HG02642 (cell line): ENCODE measurements at regions not wholly inside any gene's neighbourhood (a gene's known extent, or its start where the extent isn't known, plus 50 kb on each side); places are given as distances from the start of the nearest gene placed in this dataset.

Source experiments
- ATAC-seq: cut with Tn5 transposase; IDR thresholded peaks from one replicate; pipeline ENCODE4 v1.9.1; 2021; ENCODE audit warnings: mild to moderate bottlenecking; ENCODE audit not compliant: unreplicated experiment, poor library complexity

DNA sequence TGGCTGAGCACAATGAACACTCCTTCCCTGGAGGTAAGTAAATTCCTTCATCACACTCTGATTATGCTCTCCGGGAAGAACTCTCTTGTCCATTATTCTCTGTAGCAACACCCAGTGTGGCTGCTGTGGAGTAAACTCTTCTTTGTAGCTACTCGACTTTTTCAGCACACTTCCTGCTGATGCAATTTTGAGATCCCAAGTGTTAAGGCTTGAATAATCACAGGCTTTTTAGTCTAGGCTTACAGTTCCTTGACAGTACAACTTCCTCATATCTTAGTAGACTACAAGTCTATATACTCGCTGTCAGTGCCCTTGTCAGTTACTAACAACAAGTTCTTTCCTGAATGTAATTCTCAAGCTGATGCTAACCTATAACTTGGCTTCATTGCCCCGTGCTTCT lies 301.8 kb upstream of the API5 start:
- no peak for ATAC-seq

DNA sequence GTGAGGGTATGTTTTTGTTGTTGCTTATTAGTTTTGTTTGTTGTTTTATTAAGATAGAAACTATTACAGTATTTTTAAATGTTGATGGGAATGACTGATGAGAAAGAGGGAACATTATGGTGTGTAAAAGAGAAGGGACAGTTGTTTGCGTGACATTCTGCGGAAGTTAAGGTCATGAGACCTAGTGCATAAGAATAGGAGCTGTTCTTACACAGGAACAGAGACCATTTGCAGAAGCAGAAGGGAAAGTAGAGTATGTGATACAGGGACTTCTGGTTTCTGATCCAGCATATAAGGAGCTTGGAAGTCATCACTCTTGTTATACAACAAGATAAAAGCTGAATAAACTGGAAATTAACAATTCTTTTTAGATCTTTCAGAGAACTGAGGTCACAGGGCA lies 299.2 kb upstream of the API5 start:
- no peak for ATAC-seq

GRCh38 chr11:43021466-43021865 lies 290.3 kb upstream of the API5 start:
- ATAC-seq = no peak

DNA sequence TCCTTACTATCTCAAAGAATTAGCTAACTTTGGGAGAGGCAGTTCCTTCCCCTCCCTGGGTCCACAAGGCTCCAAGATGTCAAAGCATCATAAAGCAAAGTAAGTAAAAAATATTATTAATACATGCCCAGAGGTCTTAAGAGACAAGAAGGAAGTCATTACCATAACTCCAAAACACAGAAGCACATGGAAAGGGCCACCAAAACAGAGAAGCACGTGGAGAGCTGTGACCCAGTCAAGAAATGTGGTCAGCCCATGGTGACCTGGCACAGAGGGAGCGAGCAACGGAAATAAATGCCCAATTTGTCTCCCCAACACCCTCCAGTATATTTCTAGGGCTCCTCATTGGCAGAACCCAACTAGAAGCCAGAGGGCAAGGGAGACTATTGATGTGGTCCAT lies 277.5 kb upstream of the API5 start:
- no peak for ATAC-seq

GRCh38 chr11:43035086-43035485 lies 276.7 kb upstream of the API5 start:
- ATAC-seq = no peak

DNA sequence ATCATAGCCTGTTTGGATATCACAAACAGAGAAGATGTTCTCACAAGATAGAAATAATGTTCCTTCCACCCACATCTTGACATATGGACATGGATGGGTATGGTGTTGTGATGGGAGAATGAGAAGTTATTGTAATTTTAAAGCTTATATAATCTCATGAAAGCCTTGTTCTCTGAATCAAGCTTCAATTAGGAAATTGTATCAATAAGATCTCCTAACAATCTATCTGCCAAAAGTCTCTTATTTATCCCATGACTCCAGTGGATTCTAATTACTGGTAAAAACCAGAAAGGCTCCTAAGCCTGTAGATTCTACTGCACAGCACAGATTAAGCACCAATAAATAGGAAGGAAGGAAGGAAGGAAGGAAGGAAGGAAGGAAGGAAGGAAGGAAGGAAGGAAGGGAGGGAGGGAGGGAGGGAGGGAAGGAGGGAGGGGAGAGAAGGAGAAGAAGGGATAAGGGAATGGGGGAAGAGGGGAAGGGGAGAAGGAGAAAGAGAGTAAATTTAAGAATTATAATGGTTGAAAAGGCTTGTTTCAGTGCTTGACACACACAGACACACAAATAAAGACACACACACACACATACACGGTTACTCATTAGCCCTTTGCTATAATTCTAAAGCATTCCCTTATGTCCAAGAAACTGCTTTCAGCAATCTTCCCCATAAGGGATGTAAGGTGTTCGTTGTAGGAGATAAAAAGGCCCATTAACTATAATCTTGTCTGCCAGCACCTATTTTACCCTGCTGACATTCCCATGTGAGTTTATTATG lies 258.0 kb upstream of the API5 start:
- ATAC-seq = no peak

DNA sequence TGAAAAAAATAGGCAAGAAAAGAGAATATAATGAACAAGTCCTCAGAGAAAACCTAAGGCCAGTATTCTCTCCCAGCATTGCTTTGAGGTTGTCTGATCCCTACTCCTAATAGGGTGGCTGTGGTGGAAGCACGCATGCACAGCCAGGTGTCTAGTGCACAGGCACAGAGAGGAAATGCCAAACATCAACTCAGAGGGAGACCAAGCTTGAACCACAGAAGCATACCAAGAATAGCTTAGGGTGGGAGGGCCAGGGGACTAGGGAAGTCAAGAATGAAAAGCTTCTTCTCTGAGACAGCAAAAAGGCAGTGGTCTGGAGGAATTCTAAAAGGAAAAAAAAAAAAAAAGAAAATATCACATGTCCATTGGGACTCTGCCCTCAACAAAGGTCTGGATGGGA lies 244.1 kb upstream of the API5 start:
- no peak for ATAC-seq

DNA sequence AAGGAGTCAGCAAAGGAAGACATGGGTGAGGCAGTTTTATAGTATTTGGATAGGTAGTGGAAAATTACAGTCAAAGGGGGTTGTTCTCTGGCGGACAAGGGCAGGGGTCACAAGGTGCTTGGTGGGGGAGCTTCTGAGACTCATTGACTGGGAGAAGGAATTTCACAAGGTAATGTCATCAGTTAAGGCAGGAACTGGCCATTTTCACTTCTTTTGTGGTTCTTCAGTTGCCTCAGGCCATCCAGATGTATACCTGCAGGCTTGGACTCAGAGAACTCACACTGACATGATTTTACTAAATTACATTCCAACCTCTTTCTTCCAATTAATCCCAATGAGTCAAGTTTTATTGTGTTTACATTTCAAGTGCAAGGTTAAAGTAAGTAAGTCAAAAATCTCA lies 240.5 kb upstream of the API5 start:
- ATAC-seq = no peak

DNA sequence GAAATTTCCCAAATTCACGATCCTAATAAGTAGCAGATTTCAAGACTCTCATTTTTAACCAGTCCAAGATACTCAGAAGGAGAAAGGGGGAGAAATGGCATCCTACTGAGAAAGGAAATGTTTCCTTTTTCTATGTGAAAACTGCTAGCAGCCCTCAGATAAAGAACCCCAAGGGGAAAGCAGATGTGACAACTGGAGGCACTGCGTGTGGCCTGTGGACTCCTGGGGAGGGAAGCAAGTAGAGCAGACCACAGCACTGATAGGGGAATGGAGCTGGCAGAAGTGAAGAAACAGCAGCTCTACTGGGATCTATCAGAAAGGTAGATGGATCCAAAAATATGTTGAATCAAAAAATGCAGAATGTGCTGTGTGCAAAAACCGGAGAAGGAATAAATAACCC lies 239.7 kb upstream of the API5 start:
- no peak for ATAC-seq

DNA sequence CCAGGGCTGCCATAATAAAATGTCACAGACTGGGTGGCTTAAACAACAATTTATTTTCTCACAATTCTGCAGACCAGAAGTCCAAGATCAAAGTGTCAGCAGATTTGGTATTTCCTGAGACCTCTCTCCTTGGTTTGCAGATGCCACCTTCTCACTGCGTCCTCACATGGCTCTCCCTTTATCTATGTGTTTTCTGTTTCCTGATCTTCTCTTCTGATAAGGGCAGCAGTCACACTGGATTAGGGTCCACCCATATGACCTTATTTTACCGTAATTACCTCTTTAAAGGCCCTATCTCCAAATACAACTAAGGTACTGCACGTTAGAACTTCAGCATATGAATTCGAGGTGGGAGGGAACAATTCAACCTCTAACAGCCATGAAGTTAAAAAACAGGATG lies 238.9 kb upstream of the API5 start:
- no peak for ATAC-seq

- ATAC-seq = no peak
Measured at GRCh38 chr11:43074810-43075209, 237.0 kb upstream of the API5 start.

DNA sequence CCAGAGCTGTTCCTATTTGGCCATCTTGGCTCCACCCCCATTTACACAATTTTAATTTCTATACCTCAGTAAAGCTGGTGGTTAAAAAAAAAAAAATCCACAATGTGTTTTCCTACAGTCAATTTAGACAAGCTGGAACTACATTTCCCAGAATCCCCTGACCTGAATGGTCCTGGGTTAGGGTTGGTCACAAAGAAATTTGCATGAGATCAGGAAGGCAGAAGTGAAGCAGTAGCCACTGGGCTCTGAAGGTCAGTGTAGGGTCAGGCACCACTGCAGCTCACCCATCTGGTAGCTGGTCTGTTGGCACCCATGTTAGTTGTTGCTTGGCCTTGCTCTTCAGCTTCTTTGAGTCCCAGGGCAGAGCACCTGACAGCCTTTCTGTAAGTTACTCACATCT lies 210.7 kb upstream of the API5 start:
- ATAC-seq = no peak

GRCh38 chr11:43116071-43116470 lies 195.7 kb upstream of the API5 start:
- no peak for ATAC-seq

GRCh38 chr11:43119275-43119970 lies 192.4 kb upstream of the API5 start:
- ATAC-seq = no peak

- ATAC-seq = no peak
Measured at GRCh38 chr11:43122546-43122945, 189.2 kb upstream of the API5 start.

GRCh38 chr11:43123443-43123842 lies 188.4 kb upstream of the API5 start:
- ATAC-seq = no peak

DNA sequence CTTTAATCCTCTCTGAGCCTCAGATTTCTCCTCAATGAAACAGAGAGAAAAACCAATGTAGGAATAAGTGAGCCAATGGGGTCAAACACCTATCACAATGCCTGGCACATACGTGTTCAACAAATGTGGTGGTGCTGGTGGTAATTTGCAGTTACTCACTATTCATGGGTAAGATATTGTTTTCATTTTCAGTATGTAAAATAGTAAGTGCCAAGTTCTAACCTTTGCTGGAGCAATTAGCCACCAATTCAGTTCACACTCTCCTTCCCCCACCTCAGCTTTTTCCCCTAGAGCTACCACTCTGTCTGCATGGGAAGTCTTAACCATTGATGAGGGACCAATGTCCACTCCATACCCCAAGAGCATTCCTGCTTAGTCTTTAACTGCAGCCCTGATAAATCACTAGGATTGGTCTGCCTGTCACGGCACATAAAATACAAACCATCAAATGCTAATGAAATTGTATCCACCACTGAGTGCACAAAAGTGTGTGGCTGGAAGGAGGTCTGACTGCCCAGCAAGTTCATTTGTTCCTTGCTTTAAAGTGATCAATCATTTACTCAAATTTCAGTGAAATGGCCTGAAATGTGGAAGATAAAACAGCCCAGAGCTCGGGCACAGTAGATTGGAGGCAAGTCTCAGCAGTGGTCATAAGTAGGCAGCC lies 187.4 kb upstream of the API5 start:
- ATAC-seq = no peak

GRCh38 chr11:43129329-43129728 lies 182.5 kb upstream of the API5 start:
- ATAC-seq = no peak

GRCh38 chr11:43130616-43131015 lies 181.2 kb upstream of the API5 start:
- no peak for ATAC-seq

DNA sequence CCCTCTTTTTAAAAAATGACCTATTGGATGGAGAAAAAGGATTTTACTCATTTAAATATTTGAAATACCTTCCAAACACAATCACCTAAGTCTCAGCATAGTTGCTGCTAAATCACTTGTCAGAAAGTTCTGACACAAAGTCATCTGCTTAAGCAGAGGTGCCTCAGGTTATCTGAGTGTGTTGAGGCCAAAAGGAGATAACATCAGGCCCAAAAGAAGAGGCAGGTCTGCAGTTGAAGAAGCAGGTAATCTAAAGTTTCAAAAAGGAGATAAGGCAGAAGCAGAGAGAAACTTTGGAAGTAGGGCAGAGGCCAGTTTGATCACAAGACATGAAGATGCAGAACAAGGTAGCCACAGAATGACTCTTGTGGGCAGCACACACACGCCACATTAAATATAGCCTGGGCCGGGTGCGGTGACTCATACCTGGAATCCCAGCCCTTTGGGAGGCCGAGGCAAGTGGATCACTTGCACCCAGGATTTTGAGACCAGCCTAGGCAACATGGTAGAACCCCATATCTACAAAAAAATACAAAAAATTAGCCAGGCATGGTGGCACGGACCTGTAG lies 175.7 kb upstream of the API5 start:
- ATAC-seq = no peak

- no peak for ATAC-seq
Measured at GRCh38 chr11:43138621-43139140, 173.1 kb upstream of the API5 start.
